ENCODE measurements at regions not wholly inside any gene's neighbourhood (a gene's known extent, or its start where the extent isn't known, plus 50 kb on each side); places are given as distances from the start of the nearest gene placed in this dataset.

DNA sequence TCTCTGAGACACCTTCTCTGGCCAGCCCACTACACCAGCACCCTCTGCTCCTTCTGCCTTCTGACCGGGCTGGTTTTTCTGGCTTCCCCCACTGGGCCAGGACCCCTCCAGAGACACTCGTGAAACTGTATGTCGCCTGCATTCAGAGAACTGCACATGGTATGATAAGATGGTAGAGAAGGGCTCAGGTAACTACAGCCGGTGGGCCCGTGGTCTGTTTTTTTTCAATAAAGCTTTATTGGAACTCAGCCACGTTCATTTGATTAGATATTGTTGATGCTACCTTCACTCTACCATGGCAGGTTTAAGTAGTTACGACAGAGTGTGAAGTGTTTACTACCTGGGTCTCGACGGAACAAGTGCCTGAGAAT lies 514.0 kb downstream of the TBC1D22A start:
- TF ChIP-seq EZH2 (IDR thresholded peaks at IDR 0.05; ENCODE audit: insufficient read depth, poor library complexity, severe bottlenecking) (no peak), EZH2phosphoT487 (IDR thresholded peaks at IDR 0.05; ENCODE audit: insufficient read depth, low read depth) (no peak)
